Naive thymus-derived CD8-positive, alpha-beta T cell (primary cell): ENCODE measurements at regions not wholly inside any gene's neighbourhood (a gene's known extent, or its start where the extent isn't known, plus 50 kb on each side); places are given as distances from the start of the nearest gene placed in this dataset.

Experiments used
- ATAC-seq, 2 donors: fragments of 150-1000 bp; cut with Tn5 transposase in 1 of 2; sonication (Bioruptor Pico), chemical (Tn5 transposase) in 1 of 2; 1 replicate in 1 of 2; 2 replicates in 1 of 2; pipeline ENCODE4 v1.10.0; 2021; ENCODE audit warnings: mild to moderate bottlenecking in 2 of 2, moderate library complexity in 2 of 2
- POLR2A ChIA-PET: fragments of 350-600 bp; sonication (Branson Sonifier 250); formaldehyde crosslinking; loops from one replicate; lab custom pipeline; 2021; ENCODE audit warnings: antibody characterized with exemption; lab: Charles Lee
- DNase-seq, 10 donors: peaks; one replicate each; pipeline versions ENCODE4 v3.0.0 to v3.0.0-alpha.2; 2020 to 2022
- H3K27ac Mint-ChIP-seq, 10 donors: one replicate each; pipeline ENCODE4 v1.8.0; 2020 to 2022; ENCODE audit warnings: mild to moderate bottlenecking in 10 of 10, mixed read lengths in 10 of 10, moderate library complexity in 4 of 10, inconsistent platforms in 1 of 10
- H3K27me3 Mint-ChIP-seq, 5 donors: one replicate each; pipeline ENCODE4 v1.8.0; 2021 to 2022; ENCODE audit warnings: mixed read lengths in 5 of 5
- H3K36me3 Mint-ChIP-seq, 3 donors: one replicate each; pipeline ENCODE4 v1.8.0; 2020 to 2022; ENCODE audit warnings: mixed read lengths in 3 of 3, mild to moderate bottlenecking in 2 of 3, inconsistent platforms in 1 of 3
- H3K4me1 Mint-ChIP-seq, 4 donors: one replicate each; pipeline ENCODE4 v1.8.0; 2021 to 2022; ENCODE audit warnings: mixed read lengths in 4 of 4
- H3K4me3 Mint-ChIP-seq, 10 donors: one replicate each; pipeline ENCODE4 v1.8.0; 2020 to 2022; ENCODE audit warnings: mild to moderate bottlenecking in 10 of 10, mixed read lengths in 10 of 10, moderate library complexity in 6 of 10, inconsistent platforms in 1 of 10
- H3K9me3 Mint-ChIP-seq, 9 donors: one replicate each; pipeline ENCODE4 v1.8.0; 2020 to 2022; ENCODE audit warnings: mixed read lengths in 9 of 9, mild to moderate bottlenecking in 3 of 9, inconsistent platforms in 1 of 9, moderate library complexity in 1 of 9

GRCh38 chr4:10186228-10187214 lies 69.9 kb upstream of the WDR1 start:
- no peak overlapping the region for H3K27ac Mint-ChIP-seq
- H3K27me3 Mint-ChIP-seq, result peaks cover 0 to 2% (median 0%) of the 10 kb centered on the region in 5 donors
- H3K36me3 Mint-ChIP-seq, result no peaks in the 10 kb centered on the region
- H3K4me1 Mint-ChIP-seq, result peaks cover 4 to 20% (median 14%) of the 10 kb centered on the region in 4 donors
- H3K9me3 Mint-ChIP-seq, result no peaks in the 10 kb centered on the region
- H3K4me3 Mint-ChIP-seq, result no peak overlapping the region
- no peak for ATAC-seq
- DNase-seq, result no peak
- POLR2A ChIA-PET, result no interaction called here

DNA sequence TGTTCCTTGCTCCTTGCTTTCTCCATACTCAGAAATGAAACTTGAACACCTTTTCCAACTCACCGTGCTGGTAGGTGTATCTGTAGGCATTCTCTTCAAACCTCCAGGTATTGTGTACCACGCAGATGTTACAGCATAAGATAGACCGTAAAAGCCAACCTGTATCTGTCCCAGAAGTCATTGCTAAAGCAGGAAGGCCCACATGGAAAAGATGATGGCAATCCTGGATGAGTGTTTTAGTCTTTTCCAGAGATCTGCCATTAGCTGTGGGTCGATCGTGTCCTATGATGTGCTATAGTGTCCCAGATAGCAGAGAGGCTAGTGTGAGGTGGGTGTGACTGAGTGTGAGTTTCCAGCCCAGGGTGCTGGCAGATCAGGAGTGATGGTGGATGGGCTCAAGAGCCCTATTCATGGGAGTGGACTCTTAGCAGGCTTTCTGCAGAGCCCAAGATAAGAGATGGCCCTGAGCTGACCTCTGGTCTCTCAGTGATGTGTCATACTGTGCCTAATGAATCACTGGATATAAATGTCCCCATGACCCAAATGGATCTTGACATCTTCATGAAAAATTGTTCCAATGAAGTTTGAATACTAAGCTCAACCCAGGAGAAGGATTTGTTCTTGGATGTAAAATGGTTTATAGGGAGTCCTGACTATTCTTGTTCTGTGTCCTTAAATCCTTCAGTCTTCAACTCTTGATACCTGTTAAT lies 69.1 kb upstream of the WDR1 start:
- no peak for ATAC-seq
- Mint-ChIP-seq H3K36me3 (no peaks in the 10 kb centered on the region), H3K4me3 (no peak overlapping the region), H3K4me1 (peaks cover 9 to 28% (median 22%) of the 10 kb centered on the region in 4 donors), H3K9me3 (peaks cover 0 to 2% (median 0%) of the 10 kb centered on the region in 9 donors), H3K27me3 (peaks cover 0 to 2% (median 0%) of the 10 kb centered on the region in 5 donors), H3K27ac (no peak overlapping the region)
- no peak for DNase-seq
- POLR2A ChIA-PET, result no interaction called here

GRCh38 chr4:10184501-10184938 lies 67.9 kb upstream of the WDR1 start:
- H3K4me1 Mint-ChIP-seq, result peaks cover 9 to 29% (median 25%) of the 10 kb centered on the region in 4 donors
- POLR2A ChIA-PET, result no interaction called here
- peaks cover 0 to 2% (median 0%) of the 10 kb centered on the region in 9 donors for H3K9me3 Mint-ChIP-seq
- no peak for DNase-seq
- no peaks in the 10 kb centered on the region for H3K36me3 Mint-ChIP-seq
- no peak overlapping the region for H3K27ac Mint-ChIP-seq
- no peak overlapping the region for H3K4me3 Mint-ChIP-seq
- peaks cover 0 to 2% (median 0%) of the 10 kb centered on the region in 5 donors for H3K27me3 Mint-ChIP-seq
- no peak for ATAC-seq

DNA sequence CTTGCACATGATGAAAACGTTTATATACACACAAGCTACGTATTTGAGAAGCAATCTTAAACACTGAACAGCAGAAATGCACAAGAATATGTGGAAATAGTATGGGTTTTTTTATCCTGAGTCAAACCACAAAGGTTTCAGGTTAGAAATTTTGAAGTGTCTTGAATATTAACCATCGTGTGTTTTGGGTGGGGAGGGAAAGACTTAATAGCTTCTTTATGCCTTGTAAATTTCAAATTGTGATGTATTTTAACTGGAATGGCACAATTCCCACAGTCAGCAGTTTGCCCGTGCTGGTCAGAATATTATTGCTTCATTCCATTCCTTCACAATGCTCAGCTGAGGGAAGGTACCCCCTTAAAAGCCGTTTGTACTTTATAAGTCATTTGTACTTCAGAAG lies 67.4 kb upstream of the WDR1 start:
- DNase-seq (no peak), ATAC-seq (no peak)
- H3K4me3 Mint-ChIP-seq, result no peak overlapping the region
- no peak overlapping the region for H3K27ac Mint-ChIP-seq
- H3K36me3 Mint-ChIP-seq, result no peaks in the 10 kb centered on the region
- peaks cover 9 to 29% (median 25%) of the 10 kb centered on the region in 4 donors for H3K4me1 Mint-ChIP-seq
- POLR2A ChIA-PET, result no interaction called here
- H3K9me3 Mint-ChIP-seq, result peaks cover 0 to 2% (median 0%) of the 10 kb centered on the region in 9 donors
- H3K27me3 Mint-ChIP-seq, result peaks cover 0 to 2% (median 0%) of the 10 kb centered on the region in 5 donors

DNA sequence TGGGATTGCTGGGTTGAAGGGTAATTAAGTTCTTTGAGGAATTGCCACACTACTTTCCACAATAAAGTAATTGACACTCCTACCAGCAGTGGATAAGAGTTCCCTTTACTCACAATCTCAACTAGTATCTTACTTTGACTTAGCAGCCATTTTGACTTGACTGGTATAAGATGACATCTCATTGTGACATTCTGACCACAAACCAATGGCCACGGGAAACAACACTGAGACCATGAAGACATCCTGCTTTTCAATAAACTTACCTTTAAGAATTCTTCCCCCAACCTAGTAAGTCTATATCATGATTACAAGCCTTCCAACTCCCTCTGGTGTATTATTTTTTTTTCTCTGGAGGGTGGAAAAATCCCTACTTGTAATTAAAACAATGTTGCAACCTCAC lies 66.9 kb upstream of the WDR1 start:
- no peak for DNase-seq
- Mint-ChIP-seq H3K9me3 (peaks cover 0 to 2% (median 0%) of the 10 kb centered on the region in 9 donors), H3K4me1 (peaks cover 9 to 29% (median 25%) of the 10 kb centered on the region in 4 donors), H3K27me3 (peaks cover 0 to 2% (median 0%) of the 10 kb centered on the region in 5 donors), H3K36me3 (peaks cover 0 to 3% (median 0%) of the 10 kb centered on the region in 3 donors), H3K27ac (no peak overlapping the region), H3K4me3 (no peak overlapping the region)
- ATAC-seq, result no peak
- POLR2A ChIA-PET, result no interaction called here

- Mint-ChIP-seq H3K36me3 (peaks cover 0 to 3% (median 0%) of the 10 kb centered on the region in 3 donors), H3K4me1 (peaks cover 9 to 29% (median 25%) of the 10 kb centered on the region in 4 donors), H3K9me3 (peaks cover 0 to 3% (median 0%) of the 10 kb centered on the region in 9 donors), H3K4me3 (no peak overlapping the region), H3K27me3 (peaks cover 0 to 2% (median 0%) of the 10 kb centered on the region in 5 donors), H3K27ac (no peak overlapping the region)
- DNase-seq (no peak), ATAC-seq (no peak)
- POLR2A ChIA-PET, result no interaction called here
Observed at GRCh38 chr4:10182446-10183424, 66.1 kb upstream of the WDR1 start.

DNA sequence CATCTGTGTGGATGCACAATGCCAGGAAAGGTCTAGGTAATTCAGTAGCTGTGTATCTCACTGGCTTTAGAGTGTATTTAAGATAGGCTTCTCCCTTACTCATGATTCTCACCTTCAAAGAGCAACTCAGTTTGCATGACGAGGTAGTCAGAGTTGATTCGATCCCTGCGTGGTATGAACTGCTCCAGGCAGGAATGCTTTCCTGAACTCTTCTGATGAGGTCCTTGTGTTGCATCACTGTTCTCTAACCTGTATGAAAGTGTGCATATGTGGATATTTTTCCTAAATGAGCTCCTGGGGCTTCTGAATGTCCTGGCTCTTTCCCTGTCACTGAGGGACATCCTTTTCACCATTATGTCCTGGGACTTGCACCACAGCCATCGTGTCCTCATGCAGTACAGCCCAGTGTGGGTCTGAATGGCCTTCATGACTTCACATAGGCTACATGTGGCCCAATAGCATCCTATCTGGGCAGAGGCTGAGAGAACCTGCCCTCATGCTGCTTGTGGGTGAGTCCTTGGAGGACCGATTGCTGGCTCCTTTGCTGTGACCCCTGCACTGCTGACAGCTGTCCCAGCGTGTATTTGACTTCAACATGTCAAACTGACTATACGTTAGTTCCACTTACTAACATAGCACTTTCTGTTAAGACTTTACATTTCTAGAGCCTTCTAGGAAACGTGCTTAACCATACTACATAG lies 65.3 kb upstream of the WDR1 start:
- H3K27me3 Mint-ChIP-seq, result peaks cover 0 to 2% (median 0%) of the 10 kb centered on the region in 5 donors
- H3K4me1 Mint-ChIP-seq, result peaks cover 8 to 29% (median 25%) of the 10 kb centered on the region in 4 donors
- no peak overlapping the region for H3K4me3 Mint-ChIP-seq
- H3K9me3 Mint-ChIP-seq, result peaks cover 0 to 3% (median 0%) of the 10 kb centered on the region in 9 donors
- POLR2A ChIA-PET, result interaction anchor here (0.8 to 1.2 kb wide), 3 partner anchors 19 to 241 kb away, joined by 3 read pairs; no protein-coding TSS in a partner anchor
- peaks cover 0 to 3% (median 0%) of the 10 kb centered on the region in 3 donors for H3K36me3 Mint-ChIP-seq
- ATAC-seq, result no peak
- DNase-seq, result no peak
- no peak overlapping the region for H3K27ac Mint-ChIP-seq

DNA sequence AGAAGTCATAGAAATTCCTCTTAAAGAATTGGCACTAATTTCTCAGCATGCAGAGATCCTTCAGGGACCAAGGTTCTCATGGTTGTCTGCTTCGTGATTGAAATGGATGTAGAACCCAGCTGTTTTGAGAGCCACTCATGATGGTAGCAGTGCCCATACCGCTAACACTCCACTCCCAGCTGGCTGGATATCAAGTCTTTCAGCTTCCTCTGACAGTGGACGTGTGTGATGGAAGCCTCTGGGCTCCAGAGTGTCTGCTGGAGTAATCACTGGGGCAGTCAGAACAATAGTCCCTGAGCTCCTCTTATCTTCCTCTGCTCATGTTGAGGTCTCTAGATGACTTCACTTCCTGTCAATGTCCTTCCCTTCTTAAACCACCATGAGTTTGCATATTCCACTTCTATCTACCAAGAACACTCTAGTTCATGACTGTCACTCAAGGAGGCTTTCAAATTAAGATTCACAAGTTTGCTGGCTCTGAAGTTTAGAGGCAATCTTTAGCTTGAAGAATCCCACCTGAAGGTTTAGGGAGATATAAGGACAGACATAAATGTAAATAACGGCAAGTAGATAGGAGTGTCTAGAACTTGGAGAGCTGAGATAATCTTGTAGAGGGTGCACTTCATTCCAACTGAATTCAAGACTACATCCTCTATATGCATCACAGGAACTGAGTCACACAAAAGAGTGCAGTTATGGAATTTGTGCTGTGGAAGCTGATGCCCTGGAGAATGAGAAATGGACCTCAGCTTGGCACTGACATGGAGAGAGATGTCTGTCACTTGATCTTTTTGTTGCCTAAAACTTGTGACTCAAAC lies 64.5 kb upstream of the WDR1 start:
- peak; percentile 82 to 94 for ATAC-seq
- no peak overlapping the region for H3K4me3 Mint-ChIP-seq
- H3K27ac Mint-ChIP-seq, result peak overlapping the region in 2 of 10 donors; percentile 46 to 69
- peak in 2 of 10 donors; percentile 42 to 48 for DNase-seq
- H3K9me3 Mint-ChIP-seq, result peaks cover 0 to 3% (median 0%) of the 10 kb centered on the region in 9 donors
- peaks cover 7 to 29% (median 25%) of the 10 kb centered on the region in 4 donors for H3K4me1 Mint-ChIP-seq
- H3K36me3 Mint-ChIP-seq, result peaks cover 0 to 3% (median 0%) of the 10 kb centered on the region in 3 donors
- peaks cover 0 to 2% (median 0%) of the 10 kb centered on the region in 5 donors for H3K27me3 Mint-ChIP-seq
- POLR2A ChIA-PET, result interaction anchor here (0.8 to 1.2 kb wide), 3 partner anchors 18 to 242 kb away, joined by 3 read pairs; no protein-coding TSS in a partner anchor

DNA sequence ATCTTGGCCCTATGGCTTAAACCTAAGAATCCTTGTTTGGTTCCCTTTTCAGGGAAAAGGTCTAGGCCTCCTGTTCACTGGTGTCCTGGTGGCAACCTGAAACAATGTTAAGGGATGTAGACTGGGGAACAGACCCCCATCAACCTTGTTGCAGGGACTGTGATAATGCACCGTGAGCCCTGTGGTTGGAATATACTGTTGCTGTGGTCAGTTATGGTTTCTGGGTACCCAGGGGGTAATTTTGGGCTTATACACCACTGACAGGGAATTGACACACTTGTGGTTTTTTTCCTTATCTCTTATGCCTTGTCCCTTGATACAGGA lies 64.0 kb upstream of the WDR1 start:
- H3K36me3 Mint-ChIP-seq, result peaks cover 0 to 3% (median 0%) of the 10 kb centered on the region in 3 donors
- no peak for ATAC-seq
- DNase-seq, result no peak
- POLR2A ChIA-PET, result interaction anchor here (1.2 kb wide), 1 partner anchor 17 kb away, joined by 3 read pairs; no protein-coding TSS in a partner anchor
- no peak overlapping the region for H3K4me3 Mint-ChIP-seq
- H3K4me1 Mint-ChIP-seq, result peaks cover 7 to 29% (median 25%) of the 10 kb centered on the region in 4 donors
- no peak overlapping the region for H3K27ac Mint-ChIP-seq
- peaks cover 0 to 3% (median 0%) of the 10 kb centered on the region in 9 donors for H3K9me3 Mint-ChIP-seq
- peaks cover 0 to 2% (median 0%) of the 10 kb centered on the region in 5 donors for H3K27me3 Mint-ChIP-seq

- POLR2A ChIA-PET, result no interaction called here
- peaks cover 0 to 3% (median 0%) of the 10 kb centered on the region in 3 donors for H3K36me3 Mint-ChIP-seq
- H3K4me1 Mint-ChIP-seq, result peaks cover 7 to 29% (median 25%) of the 10 kb centered on the region in 4 donors
- ATAC-seq (no peak), DNase-seq (no peak)
- no peaks in the 10 kb centered on the region for H3K27me3 Mint-ChIP-seq
- peak overlapping the region in 1 of 10 donors; percentile 16 for H3K4me3 Mint-ChIP-seq
- H3K27ac Mint-ChIP-seq, result peak overlapping the region in 1 of 10 donors; percentile 58
- H3K9me3 Mint-ChIP-seq, result peaks cover 0 to 3% (median 0%) of the 10 kb centered on the region in 9 donors
Observed at GRCh38 chr4:10179957-10180602, 63.5 kb upstream of the WDR1 start.
